GM21360 (cell line): ENCODE measurements at regions not wholly inside any gene's neighbourhood (a gene's known extent, or its start where the extent isn't known, plus 50 kb on each side); places are given as distances from the start of the nearest gene placed in this dataset.
"Not testable (repeated sequence)": the region's sequence is repeated elsewhere in the genome, so short reads cannot be mapped to it uniquely, and the experiment has no call there.

Source experiments
- ATAC-seq: cut with Tn5 transposase; IDR thresholded peaks from one replicate; pipeline ENCODE4 v1.9.1; 2021; ENCODE audit warnings: mild to moderate bottlenecking, moderate library complexity; ENCODE audit not compliant: unreplicated experiment

- ATAC-seq, result no peak
Measured at GRCh38 chr1:209198961-209199750, 384.4 kb upstream of the CAMK1G start.

DNA sequence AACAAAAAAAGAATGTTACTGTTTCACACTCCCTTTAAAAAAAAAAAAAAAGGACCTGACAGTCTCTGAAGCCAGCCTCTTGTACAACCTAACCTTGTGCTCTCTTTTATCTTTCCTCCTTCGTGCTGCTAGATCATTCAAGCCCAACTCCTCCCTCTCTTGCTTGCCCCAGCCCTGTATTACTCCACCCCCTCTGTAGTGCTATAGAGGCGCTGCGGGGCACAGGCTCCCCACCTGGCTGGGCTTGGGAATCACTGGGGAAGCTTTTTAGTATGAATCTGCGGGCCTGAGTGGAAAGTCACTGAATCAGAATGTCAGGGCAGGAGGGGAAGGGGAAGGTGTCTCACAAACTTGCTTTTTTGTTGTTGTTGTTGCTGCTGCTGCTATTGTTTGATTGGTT is 383.7 kb upstream of the CAMK1G start:
- ATAC-seq, result no peak

GRCh38 chr1:209202321-209202720 is 381.2 kb upstream of the CAMK1G start:
- not testable (repeated sequence) for ATAC-seq

DNA sequence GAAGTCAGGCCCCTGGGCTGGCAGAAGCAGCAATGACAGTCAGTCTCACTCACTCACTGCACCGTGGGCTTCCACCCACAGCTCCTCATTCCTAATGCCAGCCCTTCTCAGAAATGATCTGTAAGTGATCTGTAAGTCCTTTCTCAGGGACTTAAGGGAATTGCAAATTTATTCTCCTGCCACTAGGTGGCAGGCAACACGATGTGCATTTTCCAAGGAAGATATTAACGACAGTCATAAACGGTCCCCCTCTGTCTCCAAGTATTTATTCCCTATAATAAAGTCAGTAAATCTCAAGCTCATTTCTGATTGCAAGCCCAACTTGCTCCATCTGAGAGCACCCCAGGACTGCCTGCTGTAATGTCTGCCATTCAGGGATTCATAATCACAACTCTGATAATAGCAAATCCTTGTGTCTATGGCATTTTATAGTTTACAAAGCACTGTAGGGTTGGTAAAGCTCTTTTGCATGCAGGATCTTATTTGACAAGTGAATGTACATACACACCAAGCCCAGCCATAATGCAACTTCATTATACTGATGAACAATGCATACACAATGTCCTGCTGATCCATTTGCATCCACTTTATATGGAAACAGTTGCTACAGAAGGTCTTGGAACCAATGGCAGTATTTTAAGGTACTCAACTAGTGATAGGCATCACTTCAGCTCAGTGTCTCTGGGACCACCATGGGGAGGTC is 380.5 kb upstream of the CAMK1G start:
- no peak for ATAC-seq

GRCh38 chr1:209203533-209203895 is 380.0 kb upstream of the CAMK1G start:
- no peak for ATAC-seq

DNA sequence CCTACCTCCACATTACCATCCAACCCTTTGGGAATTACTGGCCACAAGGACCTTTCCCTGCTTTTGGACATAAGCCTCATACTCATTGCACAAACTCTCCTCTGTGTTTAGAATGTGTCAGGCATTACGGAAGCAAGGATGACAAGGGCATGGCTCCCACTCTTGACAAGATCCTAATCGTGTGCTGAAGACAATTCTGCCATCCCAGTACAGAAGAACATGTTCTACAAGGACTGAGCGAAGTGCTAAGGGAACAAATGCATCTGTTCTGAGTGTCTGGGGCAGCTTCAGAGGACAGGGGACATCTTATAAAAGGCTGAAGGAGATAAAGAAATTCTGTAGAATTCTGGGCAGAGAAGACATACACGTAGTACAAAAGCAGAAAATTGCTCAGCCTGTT is 378.5 kb upstream of the CAMK1G start:
- ATAC-seq, result no peak

GRCh38 chr1:209207126-209207700 is 376.3 kb upstream of the CAMK1G start:
- ATAC-seq, result peak; percentile 38

- ATAC-seq, result peak; percentile 91
Measured at GRCh38 chr1:209207701-209208286, 375.7 kb upstream of the CAMK1G start.

GRCh38 chr1:209208648-209209047 is 374.9 kb upstream of the CAMK1G start:
- no peak for ATAC-seq

DNA sequence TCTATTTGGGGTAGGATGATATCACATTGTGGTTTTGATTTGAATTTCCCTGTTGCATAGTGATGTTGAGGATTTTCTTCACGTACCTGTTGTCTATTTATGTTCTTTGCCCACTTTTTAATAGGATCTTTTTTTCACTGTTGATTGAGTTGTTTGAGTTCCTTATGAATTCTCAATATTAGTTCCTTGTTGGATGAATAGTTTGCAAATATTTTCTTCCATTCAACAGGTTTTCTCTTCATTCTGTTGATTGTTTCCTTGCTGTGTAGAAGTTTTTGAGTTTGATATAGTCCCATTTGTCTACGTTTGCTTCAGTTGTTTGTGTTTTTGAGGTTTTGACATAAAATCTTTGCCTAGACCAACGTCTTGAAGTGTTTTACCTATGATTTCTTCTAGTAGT is 369.5 kb upstream of the CAMK1G start:
- no peak for ATAC-seq

GRCh38 chr1:209215826-209216225 is 367.7 kb upstream of the CAMK1G start:
- no peak for ATAC-seq

DNA sequence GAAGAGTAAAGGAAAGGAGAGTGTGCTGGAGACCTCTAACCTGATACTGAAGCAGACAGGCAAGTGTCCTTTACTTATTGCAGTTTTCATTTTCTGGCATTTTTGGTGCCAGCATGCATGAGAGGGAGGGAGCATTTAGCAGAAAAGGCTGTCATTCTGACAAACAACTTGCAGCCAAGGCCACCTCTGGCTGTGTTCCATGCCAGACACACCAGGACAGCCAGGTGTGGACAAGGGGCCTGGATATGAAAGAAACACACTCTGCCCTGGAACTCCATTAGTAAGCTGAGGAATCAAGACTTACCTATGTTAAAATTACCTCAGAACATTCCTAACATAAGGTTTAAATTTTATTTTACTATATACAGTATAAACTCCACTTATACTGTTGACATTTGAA is 365.4 kb upstream of the CAMK1G start:
- no peak for ATAC-seq

GRCh38 chr1:209218981-209219380 is 364.5 kb upstream of the CAMK1G start:
- no peak for ATAC-seq

DNA sequence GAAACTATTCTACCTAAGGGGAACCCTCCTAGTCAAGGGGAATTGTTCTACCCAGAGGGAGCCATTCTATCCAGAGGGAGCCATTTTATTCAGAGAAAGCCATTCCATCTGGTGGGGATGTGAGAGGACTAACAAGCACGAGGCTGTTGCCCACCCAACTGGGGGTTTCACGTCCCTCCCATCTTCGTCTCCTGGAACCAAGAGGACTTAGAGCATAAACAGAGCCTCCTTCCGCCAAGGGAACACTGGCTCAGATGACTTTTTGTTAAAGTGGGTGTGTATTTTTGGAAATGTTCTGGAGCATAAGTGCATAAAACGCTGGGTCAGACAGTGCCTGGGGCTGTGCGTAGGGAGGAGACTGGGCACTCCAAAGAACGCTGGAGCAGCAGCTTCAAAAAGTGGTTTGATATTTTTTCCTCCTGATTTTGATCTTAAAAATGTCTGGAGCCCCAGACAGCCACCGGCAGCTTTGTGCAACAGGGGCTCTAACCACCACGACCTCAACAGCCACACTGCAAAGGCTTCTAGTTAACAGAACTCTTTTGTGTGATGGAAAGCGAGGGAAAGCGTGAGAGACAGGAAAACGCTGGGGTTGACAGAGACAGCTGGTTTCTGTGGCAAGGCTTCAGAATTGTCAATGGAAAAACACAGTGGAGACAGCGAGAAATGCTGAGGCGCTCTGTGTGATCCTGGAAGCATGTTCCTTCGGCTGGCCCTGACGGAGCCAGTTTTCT is 363.6 kb upstream of the CAMK1G start:
- ATAC-seq, result no peak

DNA sequence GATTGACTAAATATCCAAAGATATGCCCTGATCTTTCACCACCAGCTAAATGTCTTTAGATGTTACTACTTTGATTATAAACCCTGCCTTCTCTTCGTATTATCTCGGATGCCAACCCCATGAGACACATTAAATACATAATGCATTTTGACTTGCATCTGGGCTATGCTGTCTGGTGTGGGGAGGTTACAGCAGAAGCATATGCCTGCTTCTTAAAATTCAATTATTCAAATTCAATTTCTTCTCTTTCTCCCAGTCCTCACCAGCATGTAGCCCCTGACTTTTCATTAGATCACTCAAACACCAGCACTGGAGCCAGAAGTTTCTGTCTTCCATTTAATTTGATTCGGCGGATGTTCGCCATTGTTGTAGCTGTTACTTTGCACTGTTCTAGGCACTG is 360.7 kb upstream of the CAMK1G start:
- no peak for ATAC-seq

DNA sequence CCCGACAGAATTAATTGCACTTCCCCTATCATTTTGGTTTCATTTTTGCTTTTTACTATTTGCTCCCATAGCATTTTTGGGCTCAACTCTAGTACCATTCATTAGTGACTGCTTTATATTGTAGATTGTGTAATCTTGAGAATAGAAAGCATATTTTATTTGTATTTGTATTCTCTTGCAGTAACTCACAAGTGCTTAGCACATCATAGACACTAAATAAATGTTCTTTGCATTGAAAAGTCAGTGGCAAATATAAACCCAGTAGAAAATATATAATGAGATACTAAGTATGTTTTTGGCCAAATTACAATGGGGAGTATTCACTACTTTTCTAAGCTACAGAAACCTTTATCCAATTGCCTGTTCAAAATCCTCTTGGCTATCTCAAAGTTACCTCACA is 359.7 kb upstream of the CAMK1G start:
- no peak for ATAC-seq

- ATAC-seq, result no peak
Measured at GRCh38 chr1:209224886-209225285, 358.6 kb upstream of the CAMK1G start.

DNA sequence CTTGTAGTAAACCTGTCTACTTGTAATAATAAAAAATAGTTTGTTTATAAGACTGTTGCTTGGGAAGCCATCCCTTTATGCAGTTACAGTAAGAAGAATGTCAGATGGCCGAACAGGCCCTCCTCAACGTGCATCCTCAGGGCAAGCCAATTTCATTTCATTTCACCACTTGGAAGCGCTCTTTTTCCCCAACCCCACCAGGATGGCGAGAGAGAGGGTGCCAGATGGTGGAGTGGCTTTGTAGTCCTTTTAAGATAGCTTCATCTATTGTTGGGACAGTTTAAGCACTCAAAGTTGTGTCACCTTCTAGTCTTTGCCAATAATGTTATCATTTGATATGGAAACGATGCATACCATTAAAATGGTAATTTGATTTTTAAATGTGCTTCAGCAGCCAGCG is 356.3 kb upstream of the CAMK1G start:
- no peak for ATAC-seq

GRCh38 chr1:209227941-209228340 is 355.6 kb upstream of the CAMK1G start:
- ATAC-seq, result no peak

DNA sequence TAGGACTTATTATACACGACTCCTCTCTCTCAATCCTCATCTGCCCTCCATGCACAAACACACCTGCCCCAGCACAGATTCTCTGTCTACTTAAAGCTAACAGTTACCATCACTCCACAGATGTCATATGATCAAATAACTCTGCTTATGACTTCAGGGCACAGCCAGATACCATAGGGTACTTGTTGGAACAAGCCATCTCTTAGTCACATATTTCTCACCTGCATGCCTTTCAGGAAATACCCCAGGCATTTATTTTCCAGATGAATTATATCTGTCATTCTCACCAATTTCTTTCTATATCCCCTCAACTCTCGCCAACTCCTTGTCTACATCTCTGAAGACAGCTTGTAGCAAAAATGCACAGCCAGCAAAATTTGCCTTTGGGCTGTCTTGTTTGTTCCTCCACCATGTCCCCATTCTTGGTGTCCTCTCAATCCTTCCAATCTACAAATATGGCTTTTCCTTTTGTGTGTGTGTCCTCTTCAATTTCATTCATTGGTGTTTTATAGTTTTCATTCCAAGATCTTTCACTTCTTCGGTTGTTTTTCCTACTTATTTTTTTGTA is 353.9 kb upstream of the CAMK1G start:
- ATAC-seq, result no peak

DNA sequence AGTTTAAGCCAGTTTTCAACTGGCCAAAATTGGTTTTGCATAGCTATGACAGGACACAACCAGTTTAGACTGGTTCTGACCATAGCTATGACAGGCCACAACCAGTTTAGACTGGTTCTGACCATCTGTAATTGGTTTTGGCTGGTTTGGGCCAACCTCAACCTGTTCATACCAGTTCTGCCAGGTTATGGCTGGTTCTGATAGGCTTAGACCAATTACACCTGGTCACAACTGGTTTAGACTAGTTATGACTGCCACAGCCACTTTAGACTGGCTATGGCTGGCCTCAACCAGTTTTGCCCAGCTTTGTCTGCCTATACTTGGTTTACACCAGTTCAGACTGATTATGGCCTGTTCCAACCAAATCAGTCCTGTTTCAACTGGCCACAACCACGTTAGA is 353.2 kb upstream of the CAMK1G start:
- no peak for ATAC-seq
